Osteoblast (primary cell): ENCODE measurements at regions not wholly inside any gene's neighbourhood (a gene's known extent, or its start where the extent isn't known, plus 50 kb on each side); places are given as distances from the start of the nearest gene placed in this dataset.

ENCODE experiments used
- DNase-seq: peaks from one replicate; pipeline ENCODE4 v3.0.0; 2011; ENCODE audit warnings: low spot score, mixed read lengths; ENCODE audit not compliant: insufficient read length; ENCODE audit errors: missing footprints
- H2AFZ ChIP-seq: 2 replicates; pipeline ENCODE4 v1.6.0; 2011; ENCODE audit warnings: mild to moderate bottlenecking, low read length
- H3K27ac ChIP-seq: 2 replicates; pipeline ENCODE4 v1.5.1; 2011; ENCODE audit warnings: mild to moderate bottlenecking, low read depth, low read length, moderate library complexity
- H3K27me3 ChIP-seq: 2 replicates; pipeline ENCODE4 v1.6.0; 2012; ENCODE audit warnings: mild to moderate bottlenecking, control low read depth, inconsistent platforms, low read length, moderate library complexity; ENCODE audit not compliant: insufficient read depth
- H3K36me3 ChIP-seq: 2 replicates; pipeline ENCODE4 v1.5.1; 2011; ENCODE audit warnings: mild to moderate bottlenecking, low read length, control low read depth, moderate library complexity; ENCODE audit not compliant: insufficient read depth
- H3K4me1 ChIP-seq: 2 replicates; pipeline ENCODE4 v1.5.1; 2011; ENCODE audit warnings: mild to moderate bottlenecking, low read length, control low read depth, moderate library complexity; ENCODE audit not compliant: insufficient read depth
- H3K4me2 ChIP-seq: 2 replicates; pipeline ENCODE4 v1.6.0; 2011; ENCODE audit warnings: mild to moderate bottlenecking, low read length; ENCODE audit not compliant: insufficient read depth
- H3K4me3 ChIP-seq: fragments of 200-600 bp; sonication (generic); 3 replicates; pipeline ENCODE4 v1.5.1; 2012; ENCODE audit warnings: mild to moderate bottlenecking, low read length, inconsistent platforms; ENCODE audit not compliant: insufficient read depth
- H3K79me2 ChIP-seq: 2 replicates; pipeline ENCODE4 v1.6.0; 2012; ENCODE audit warnings: mild to moderate bottlenecking, low read length, control low read depth, inconsistent platforms; ENCODE audit not compliant: insufficient read depth
- H3K9me3 ChIP-seq: 2 replicates; pipeline ENCODE4 v1.5.1; 2011; ENCODE audit warnings: low read depth, low read length, control low read depth
- H4K20me1 ChIP-seq: 2 replicates; pipeline ENCODE4 v1.6.0; 2012; ENCODE audit warnings: mild to moderate bottlenecking, low read length, control low read depth; ENCODE audit not compliant: insufficient read depth
- TF ChIP-seq, protein P1 (sequence below): IDR thresholded peaks from 2 replicates; pipeline ENCODE4 v1.5.1; 2011; ENCODE audit warnings: mild to moderate bottlenecking, low read depth, low read length, moderate library complexity; ENCODE audit errors: extremely low read depth

DNA sequence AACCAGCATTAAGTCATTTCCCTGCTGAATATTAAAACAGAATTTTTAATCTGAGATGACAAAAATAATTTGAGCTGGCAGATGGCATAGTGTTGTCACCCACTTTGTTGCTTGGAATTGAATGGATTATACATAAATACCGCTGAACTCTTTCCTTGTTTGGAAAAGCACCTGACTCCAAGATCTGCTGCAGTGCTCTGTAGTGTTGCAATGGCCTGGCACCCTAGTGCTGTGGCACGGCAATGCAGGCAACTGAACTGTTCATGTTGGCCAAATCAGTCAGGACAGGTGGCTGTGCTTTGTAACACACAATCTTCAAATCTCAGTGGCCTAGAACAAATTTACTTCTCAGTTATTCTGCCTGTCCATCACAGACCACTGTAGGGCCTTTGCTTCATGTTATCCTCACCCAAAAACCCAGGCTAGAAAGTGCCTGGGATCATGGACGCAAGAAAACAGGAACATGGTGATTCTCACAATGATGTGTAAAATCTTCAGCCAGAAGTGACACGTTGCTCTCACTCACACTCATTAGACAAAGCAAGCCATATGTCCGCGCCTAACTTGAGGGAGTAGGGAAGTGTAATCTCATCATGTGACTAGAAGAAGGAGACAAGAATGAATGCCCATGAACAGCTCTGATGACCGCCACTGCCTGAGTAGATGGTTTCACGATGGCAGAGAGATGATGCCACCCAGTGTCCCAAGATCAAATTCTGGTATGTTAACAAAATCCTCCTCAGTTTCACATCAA, 191.9 kb upstream of the PUM3 start:
- H4K20me1 ChIP-seq = no peaks in the 10 kb centered on the region
- no peak overlapping the region for H3K27ac ChIP-seq
- no peaks in the 10 kb centered on the region for H3K36me3 ChIP-seq
- DNase-seq = no peak
- H3K4me2 ChIP-seq = no peak overlapping the region
- H3K4me3 ChIP-seq = no peak overlapping the region
- H3K79me2 ChIP-seq = no peaks in the 10 kb centered on the region
- no peak overlapping the region for H2AFZ ChIP-seq
- no peaks in the 10 kb centered on the region for H3K27me3 ChIP-seq
- TF ChIP-seq, protein P1, sequence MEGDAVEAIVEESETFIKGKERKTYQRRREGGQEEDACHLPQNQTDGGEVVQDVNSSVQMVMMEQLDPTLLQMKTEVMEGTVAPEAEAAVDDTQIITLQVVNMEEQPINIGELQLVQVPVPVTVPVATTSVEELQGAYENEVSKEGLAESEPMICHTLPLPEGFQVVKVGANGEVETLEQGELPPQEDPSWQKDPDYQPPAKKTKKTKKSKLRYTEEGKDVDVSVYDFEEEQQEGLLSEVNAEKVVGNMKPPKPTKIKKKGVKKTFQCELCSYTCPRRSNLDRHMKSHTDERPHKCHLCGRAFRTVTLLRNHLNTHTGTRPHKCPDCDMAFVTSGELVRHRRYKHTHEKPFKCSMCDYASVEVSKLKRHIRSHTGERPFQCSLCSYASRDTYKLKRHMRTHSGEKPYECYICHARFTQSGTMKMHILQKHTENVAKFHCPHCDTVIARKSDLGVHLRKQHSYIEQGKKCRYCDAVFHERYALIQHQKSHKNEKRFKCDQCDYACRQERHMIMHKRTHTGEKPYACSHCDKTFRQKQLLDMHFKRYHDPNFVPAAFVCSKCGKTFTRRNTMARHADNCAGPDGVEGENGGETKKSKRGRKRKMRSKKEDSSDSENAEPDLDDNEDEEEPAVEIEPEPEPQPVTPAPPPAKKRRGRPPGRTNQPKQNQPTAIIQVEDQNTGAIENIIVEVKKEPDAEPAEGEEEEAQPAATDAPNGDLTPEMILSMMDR = no peak
- H3K4me1 ChIP-seq = no peaks in the 10 kb centered on the region
- H3K9me3 ChIP-seq = no peaks in the 10 kb centered on the region

DNA sequence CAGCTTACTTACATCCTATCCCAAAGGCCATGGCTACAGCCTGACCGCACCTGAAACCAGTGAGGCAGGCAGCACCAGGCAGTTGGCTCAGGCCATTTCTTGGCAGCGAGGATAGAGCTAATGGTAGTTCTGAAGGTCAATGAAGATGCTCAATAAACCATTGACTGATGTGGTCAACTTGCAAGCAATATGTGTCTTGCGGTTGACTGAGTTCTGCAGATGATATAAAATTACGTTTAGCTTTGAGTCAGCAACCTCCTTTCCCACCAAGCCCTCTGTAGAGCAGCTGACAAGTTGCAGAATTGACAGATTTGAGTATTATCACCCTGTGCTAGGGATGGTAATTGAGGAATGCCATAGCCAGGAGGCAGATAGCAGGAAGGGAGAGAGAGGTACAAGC, 189.0 kb upstream of the PUM3 start:
- Histone ChIP-seq H3K27me3 (no peaks in the 10 kb centered on the region), H3K9me3 (no peaks in the 10 kb centered on the region), H3K4me3 (no peak overlapping the region), H4K20me1 (no peaks in the 10 kb centered on the region), H3K4me1 (no peaks in the 10 kb centered on the region), H3K79me2 (no peaks in the 10 kb centered on the region), H3K27ac (no peak overlapping the region), H3K36me3 (no peaks in the 10 kb centered on the region), H2AFZ (no peak overlapping the region), H3K4me2 (no peak overlapping the region)
- peak; percentile 0 for DNase-seq
- TF ChIP-seq, protein P1 = no peak

DNA sequence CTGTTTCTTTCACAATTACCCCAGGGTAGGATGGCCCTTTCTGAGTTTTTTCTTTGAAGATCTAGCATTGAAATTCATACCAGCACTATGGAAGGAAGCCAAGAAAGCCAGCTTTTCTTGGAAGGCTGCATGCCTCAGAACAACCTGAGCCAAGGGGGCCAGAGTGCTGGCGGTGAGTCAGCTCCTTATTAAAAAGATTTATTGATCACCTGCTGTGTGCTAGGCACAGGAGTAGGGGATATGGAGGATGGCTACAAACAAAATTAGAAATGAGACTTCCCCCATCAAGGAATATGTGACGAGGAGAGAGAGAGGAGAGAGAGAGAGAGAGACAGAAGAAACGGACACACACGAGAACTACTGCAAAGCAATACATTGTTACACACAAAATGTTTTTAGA, 184.6 kb upstream of the PUM3 start:
- no peaks in the 10 kb centered on the region for H3K27me3 ChIP-seq
- no peak overlapping the region for H3K27ac ChIP-seq
- no peaks in the 10 kb centered on the region for H3K9me3 ChIP-seq
- H2AFZ ChIP-seq = no peak overlapping the region
- no peak overlapping the region for H3K4me3 ChIP-seq
- H3K79me2 ChIP-seq = no peaks in the 10 kb centered on the region
- H3K4me1 ChIP-seq = no peaks in the 10 kb centered on the region
- H3K36me3 ChIP-seq = no peaks in the 10 kb centered on the region
- H3K4me2 ChIP-seq = no peak overlapping the region
- DNase-seq = no peak
- no peaks in the 10 kb centered on the region for H4K20me1 ChIP-seq
- TF ChIP-seq, protein P1 = no peak

DNA sequence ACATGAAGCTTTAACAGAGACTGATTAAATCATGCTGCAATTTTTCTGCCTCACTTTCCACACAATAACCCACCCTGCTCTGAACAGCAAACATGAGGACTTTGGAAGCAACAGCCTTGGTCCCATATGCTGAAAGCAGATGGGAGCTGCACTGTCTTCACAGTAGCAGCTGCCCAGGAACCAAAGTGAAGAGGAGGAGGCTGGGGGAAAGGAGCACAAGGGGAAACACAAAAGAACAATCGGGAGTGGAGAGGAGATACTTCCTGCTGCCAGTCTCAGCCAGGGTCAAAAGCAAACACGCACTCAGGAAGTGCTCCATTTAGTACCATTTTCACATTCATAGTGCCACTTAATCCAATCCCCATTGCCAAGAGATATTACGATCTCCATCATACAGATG, 183.3 kb upstream of the PUM3 start:
- Histone ChIP-seq H2AFZ (no peak overlapping the region), H3K36me3 (no peaks in the 10 kb centered on the region), H3K9me3 (no peaks in the 10 kb centered on the region), H3K27ac (no peak overlapping the region), H3K4me3 (no peak overlapping the region), H3K4me1 (no peaks in the 10 kb centered on the region), H3K27me3 (no peaks in the 10 kb centered on the region), H4K20me1 (no peaks in the 10 kb centered on the region), H3K79me2 (no peaks in the 10 kb centered on the region), H3K4me2 (no peak overlapping the region)
- TF ChIP-seq, protein P1 = no peak
- DNase-seq = no peak
